ENCODE measurements at regions not wholly inside any gene's neighbourhood (a gene's known extent, or its start where the extent isn't known, plus 50 kb on each side); places are given as distances from the start of the nearest gene placed in this dataset.

DNA sequence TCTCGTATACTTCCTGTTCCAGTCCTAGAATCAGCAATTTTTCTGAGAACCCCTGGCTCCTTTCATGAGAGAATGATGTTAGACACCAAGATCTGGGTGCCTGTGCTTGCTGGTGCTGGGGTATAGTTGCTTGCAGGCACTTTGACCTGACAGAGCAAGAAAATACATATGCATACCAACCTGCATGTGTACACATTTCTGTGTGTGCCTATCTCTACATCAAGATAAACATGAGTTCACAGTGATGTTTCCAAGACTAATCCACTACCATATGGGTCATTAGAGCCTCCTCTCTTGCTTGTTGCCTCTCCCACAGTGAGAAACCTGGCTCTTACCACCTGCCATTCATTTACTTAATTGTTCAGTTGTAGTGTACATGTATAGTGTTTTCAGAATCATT, 229.1 kb upstream of the IGFBP3 start:
- H3K36me3 Mint-ChIP-seq: no peaks in the 10 kb centered on the region
- peaks cover 10% of the 10 kb centered on the region for H3K9me3 Mint-ChIP-seq
- no peak overlapping the region for H3K4me3 Mint-ChIP-seq
- no peak for DNase-seq (ENCODE audit: extremely low spot score, unreplicated experiment)
- TF ChIP-seq, protein P1, sequence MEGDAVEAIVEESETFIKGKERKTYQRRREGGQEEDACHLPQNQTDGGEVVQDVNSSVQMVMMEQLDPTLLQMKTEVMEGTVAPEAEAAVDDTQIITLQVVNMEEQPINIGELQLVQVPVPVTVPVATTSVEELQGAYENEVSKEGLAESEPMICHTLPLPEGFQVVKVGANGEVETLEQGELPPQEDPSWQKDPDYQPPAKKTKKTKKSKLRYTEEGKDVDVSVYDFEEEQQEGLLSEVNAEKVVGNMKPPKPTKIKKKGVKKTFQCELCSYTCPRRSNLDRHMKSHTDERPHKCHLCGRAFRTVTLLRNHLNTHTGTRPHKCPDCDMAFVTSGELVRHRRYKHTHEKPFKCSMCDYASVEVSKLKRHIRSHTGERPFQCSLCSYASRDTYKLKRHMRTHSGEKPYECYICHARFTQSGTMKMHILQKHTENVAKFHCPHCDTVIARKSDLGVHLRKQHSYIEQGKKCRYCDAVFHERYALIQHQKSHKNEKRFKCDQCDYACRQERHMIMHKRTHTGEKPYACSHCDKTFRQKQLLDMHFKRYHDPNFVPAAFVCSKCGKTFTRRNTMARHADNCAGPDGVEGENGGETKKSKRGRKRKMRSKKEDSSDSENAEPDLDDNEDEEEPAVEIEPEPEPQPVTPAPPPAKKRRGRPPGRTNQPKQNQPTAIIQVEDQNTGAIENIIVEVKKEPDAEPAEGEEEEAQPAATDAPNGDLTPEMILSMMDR (conservative IDR thresholded peaks at IDR 0.05): no peak
- no peak overlapping the region for H3K27ac Mint-ChIP-seq
- no peaks in the 10 kb centered on the region for H3K27me3 Mint-ChIP-seq
- H3K4me1 Mint-ChIP-seq (ENCODE audit: unreplicated experiment): peaks cover 9% of the 10 kb centered on the region

DNA sequence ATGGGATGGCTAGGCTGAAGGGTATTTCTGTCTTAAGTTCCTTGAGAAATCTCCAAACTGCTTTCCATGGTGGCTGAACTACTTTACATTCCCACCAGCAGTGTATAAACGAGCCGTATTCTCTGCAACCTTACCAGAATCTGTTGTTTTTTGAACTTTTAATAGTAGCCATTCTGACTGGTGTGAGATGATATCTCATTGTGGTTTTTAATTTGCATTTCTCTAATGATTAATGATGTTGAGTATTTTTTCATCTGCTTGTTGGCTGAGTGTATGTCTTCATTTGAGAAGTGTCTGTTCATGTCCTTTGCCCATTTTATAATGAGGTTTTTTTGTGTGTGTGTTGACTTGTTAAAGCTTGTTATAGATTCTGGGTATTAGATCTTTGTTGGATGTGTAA, 226.8 kb upstream of the IGFBP3 start:
- Mint-ChIP-seq H3K36me3 (no peaks in the 10 kb centered on the region), H3K27me3 (no peaks in the 10 kb centered on the region), H3K4me1 (ENCODE audit: unreplicated experiment) (peaks cover 22% of the 10 kb centered on the region), H3K4me3 (no peak overlapping the region), H3K9me3 (peaks cover 26% of the 10 kb centered on the region), H3K27ac (no peak overlapping the region)
- DNase-seq (ENCODE audit: extremely low spot score, unreplicated experiment): no peak
- TF ChIP-seq, protein P1 (conservative IDR thresholded peaks at IDR 0.05): no peak

DNA sequence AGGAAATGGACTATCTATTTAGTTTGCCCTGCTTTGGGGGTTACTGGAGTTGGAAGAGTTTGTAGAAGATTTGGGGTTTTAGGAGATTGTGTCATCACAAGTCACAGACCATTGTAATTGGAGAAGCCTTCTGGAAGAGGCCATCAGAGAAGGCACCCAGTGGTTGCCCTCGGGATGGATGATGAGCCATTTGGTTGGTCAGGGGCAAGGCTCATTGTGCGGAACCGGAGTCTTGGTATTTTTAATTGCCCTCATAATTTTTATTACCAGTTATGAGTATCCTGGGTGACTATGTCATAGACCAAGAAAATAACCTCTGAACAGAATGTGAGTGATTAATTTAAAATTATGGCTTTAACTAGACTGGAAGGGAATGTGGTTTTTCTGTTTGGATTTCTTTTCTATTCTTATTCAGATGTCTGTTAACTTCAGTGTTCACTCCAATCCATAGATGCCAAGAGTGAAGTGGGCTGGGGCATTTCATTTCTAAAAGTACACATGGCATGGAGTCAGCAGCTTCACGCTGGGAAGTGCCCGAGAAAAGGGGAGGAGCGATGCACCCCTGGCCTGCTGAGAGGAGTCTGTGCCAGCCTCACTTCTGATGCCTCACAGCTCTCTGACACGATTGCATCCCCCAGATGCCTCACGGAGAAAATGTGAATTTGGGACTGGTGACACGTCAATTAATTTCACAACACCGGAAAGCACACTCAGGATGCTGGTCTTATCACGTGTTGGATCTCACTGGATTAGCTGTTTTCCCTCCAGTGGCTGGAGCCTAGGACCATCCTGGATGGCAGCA, 225.6 kb upstream of the IGFBP3 start:
- no peak overlapping the region for H3K4me3 Mint-ChIP-seq
- H3K36me3 Mint-ChIP-seq: no peaks in the 10 kb centered on the region
- peaks cover 26% of the 10 kb centered on the region for H3K9me3 Mint-ChIP-seq
- H3K27me3 Mint-ChIP-seq: no peaks in the 10 kb centered on the region
- TF ChIP-seq, protein P1 (conservative IDR thresholded peaks at IDR 0.05): no peak
- no peak for DNase-seq (ENCODE audit: extremely low spot score, unreplicated experiment)
- H3K4me1 Mint-ChIP-seq (ENCODE audit: unreplicated experiment): peaks cover 22% of the 10 kb centered on the region
- no peak overlapping the region for H3K27ac Mint-ChIP-seq

DNA sequence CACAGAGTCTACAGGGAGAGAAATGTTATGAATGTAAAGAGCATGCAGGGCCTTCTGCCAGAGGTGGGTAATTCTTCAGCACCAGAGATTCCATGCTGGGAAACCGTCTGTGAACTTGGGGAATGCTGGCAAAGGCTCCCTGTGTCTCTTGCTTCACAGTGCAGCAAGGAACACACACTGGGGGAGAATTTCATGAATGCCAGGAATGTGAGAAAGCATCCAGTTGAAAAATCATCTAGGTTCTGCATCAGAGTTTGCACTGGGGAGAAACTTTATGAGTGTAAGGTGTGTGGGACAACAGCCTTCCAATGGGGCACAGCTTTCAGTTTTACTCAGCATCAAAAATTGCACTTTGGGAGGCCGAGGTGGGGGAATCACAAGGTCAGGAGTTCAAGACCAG, 224.3 kb upstream of the IGFBP3 start:
- TF ChIP-seq, protein P1 (conservative IDR thresholded peaks at IDR 0.05): no peak
- peaks cover 22% of the 10 kb centered on the region for H3K4me1 Mint-ChIP-seq (ENCODE audit: unreplicated experiment)
- no peak overlapping the region for H3K27ac Mint-ChIP-seq
- H3K36me3 Mint-ChIP-seq: no peaks in the 10 kb centered on the region
- H3K27me3 Mint-ChIP-seq: no peaks in the 10 kb centered on the region
- no peak for DNase-seq (ENCODE audit: extremely low spot score, unreplicated experiment)
- no peak overlapping the region for H3K4me3 Mint-ChIP-seq
- H3K9me3 Mint-ChIP-seq: peaks cover 26% of the 10 kb centered on the region

DNA sequence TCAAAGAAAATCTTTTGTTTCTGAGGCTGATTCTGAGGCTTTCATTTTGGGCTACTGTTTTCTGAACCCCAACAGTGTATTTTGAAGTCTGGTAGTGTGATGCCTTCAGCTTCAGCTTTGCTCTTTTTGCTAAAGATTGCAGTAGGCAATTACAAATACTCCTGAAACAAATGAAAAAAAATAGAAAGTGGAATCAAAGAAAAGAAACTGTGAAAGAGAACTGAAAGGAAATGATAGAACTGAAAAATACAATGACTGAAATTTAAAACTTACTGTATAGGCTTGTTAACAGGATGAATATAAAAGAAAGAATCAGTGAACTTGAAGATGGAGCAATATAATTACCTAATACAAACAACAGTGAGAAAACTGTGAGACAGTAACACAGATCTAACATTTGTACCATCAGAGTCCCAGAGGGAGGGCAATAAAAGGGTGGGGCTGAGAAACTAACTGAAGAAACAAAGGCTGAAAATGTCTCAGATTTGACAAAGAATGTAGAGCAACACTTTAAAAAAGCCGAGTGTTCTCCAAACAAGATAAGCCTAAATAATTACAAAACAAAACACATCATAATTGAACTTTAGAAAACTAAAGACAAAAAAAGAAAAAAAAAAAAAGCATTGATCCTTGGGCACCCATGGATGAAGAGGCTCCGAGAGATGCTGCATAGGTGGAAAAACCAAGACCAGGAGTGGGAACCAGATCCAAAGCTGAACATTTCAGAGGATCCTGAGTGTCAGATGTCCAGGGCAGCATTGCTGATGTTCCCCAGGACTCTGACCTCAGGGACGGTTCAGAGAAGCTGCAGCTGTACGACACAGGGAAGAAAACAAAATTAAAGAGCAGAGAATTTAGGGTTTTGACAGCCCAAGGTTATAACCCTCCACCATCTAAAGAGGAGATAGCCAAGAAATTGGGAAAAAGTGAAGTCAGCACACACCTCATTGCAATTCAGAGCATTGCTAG, 223.2 kb upstream of the IGFBP3 start:
- peaks cover 25% of the 10 kb centered on the region for H3K4me1 Mint-ChIP-seq (ENCODE audit: unreplicated experiment)
- DNase-seq (ENCODE audit: extremely low spot score, unreplicated experiment): no peak
- H3K4me3 Mint-ChIP-seq: no peak overlapping the region
- H3K36me3 Mint-ChIP-seq: no peaks in the 10 kb centered on the region
- H3K27me3 Mint-ChIP-seq: no peaks in the 10 kb centered on the region
- H3K27ac Mint-ChIP-seq: no peak overlapping the region
- H3K9me3 Mint-ChIP-seq: peaks cover 27% of the 10 kb centered on the region
- TF ChIP-seq, protein P1 (conservative IDR thresholded peaks at IDR 0.05): no peak
